ENCODE measurements at regions not wholly inside any gene's neighbourhood (a gene's known extent, or its start where the extent isn't known, plus 50 kb on each side); places are given as distances from the start of the nearest gene placed in this dataset.

GRCh38 chr18:24918257-24918656 is 433.7 kb downstream of the ZNF521 start:
- no peak for TF ChIP-seq KAT7 (CRISPR knock-in tag; IDR thresholded peaks at IDR 0.05; ENCODE audit: borderline replicate concordance)
- no peak for TF ChIP-seq ZNF281 (CRISPR knock-in tag; IDR thresholded peaks at IDR 0.05)
- no peak for TF ChIP-seq CTCF (IDR thresholded peaks at IDR 0.05)
- TF ChIP-seq ZSCAN18 (CRISPR knock-in tag; IDR thresholded peaks at IDR 0.05) = no peak
- TF ChIP-seq ZNF121 (CRISPR knock-in tag; IDR thresholded peaks at IDR 0.05) = no peak
- TF ChIP-seq ATF3 (CRISPR knock-in tag; conservative IDR thresholded peaks at IDR 0.05) = no peak
- no peak for TF ChIP-seq ESRRA (CRISPR knock-in tag; IDR thresholded peaks at IDR 0.05; ENCODE audit: borderline replicate concordance)
- no peak for TF ChIP-seq ZNF317 (CRISPR knock-in tag; IDR thresholded peaks at IDR 0.05; ENCODE audit: borderline replicate concordance, low read depth)
- no peak for TF ChIP-seq PRDM15 (CRISPR knock-in tag; IDR thresholded peaks at IDR 0.05)
- no peak for TF ChIP-seq ETV6 (CRISPR knock-in tag; IDR thresholded peaks at IDR 0.05)
- no peak for TF ChIP-seq E2F5 (CRISPR knock-in tag; IDR thresholded peaks at IDR 0.05)
- no peak for TF ChIP-seq ZNF416 (CRISPR knock-in tag; IDR thresholded peaks at IDR 0.05)
- TF ChIP-seq FOXK1 (CRISPR knock-in tag; IDR thresholded peaks at IDR 0.05) = no peak

All from WTC11 (cell line).